Astrocyte of the hippocampus (primary cell): ENCODE measurements at regions not wholly inside any gene's neighbourhood (a gene's known extent, or its start where the extent isn't known, plus 50 kb on each side); places are given as distances from the start of the nearest gene placed in this dataset.
A peak's percentile ranks its signal among the peaks of the same experiment; 100 is the strongest.

ENCODE experiments used
- DNase-seq: peaks from one replicate; pipeline ENCODE4 v3.0.0; 2011; ENCODE audit warnings: low read depth, low spot score

DNA sequence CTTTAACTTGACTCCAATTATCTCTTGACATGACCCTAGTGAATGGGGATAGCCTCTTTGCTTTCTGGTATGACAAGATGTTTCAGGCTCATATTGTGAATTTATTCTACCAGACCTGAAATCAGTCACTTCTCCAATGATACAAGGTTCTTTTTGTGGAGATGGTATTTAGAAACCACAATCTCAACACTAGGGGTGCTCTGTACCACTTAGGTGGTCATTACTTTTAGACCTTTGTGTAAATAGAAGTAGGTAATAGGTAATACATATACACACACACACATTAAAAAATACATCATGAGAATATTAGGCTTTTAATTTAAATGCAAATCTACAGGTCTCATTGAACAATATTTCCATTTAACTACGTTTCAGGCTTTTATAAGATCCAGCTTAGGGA is 199.0 kb upstream of the RHOBTB1 start:
- DNase-seq: no peak

DNA sequence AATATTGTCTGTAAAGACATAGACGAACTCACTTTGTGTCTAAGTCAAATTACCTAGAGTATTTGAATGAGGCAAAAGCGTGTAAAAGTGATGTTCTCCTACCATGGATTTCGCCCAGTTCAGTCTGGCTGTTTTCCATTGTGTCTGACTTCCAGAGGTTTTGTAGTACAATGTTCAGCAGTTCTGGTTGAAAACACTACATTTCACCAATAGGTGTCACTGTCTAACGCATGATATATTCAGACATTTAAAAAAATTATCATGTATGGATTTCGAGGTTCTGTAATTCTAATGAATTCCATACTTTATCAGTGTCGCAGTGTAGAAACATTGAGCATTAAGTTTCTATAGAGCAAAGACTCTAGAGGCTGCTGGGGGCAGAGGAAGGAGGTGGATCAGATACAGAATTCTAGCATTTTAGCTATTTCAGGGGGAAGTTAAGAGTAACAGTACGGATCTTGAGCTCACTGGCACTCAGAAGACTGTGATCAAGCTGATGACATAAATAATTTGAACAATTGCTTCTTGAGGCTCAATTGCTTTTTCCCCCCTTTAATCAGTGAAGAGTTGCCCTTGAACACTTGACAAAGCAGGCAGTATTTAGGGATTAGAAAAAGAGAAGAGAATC is 196.9 kb upstream of the RHOBTB1 start:
- peak; percentile 70 for DNase-seq

DNA sequence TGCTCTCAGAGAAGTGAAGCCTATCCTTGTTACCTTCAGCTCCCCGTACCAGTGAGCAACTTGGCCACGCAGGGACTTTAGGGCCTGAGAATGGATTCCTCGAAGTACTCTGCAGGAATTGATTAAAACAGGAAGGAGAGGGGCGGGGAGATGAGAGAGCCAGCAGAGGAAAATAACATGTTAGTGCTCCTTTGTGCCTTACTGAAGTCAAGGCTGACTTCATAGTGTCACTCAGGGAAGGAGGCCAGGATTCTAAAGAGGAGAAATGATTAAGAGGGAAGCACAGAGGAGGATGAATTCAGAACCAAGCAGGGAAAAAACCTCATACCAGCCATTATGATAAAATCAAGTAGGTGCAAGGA is 195.6 kb upstream of the RHOBTB1 start:
- DNase-seq: no peak

DNA sequence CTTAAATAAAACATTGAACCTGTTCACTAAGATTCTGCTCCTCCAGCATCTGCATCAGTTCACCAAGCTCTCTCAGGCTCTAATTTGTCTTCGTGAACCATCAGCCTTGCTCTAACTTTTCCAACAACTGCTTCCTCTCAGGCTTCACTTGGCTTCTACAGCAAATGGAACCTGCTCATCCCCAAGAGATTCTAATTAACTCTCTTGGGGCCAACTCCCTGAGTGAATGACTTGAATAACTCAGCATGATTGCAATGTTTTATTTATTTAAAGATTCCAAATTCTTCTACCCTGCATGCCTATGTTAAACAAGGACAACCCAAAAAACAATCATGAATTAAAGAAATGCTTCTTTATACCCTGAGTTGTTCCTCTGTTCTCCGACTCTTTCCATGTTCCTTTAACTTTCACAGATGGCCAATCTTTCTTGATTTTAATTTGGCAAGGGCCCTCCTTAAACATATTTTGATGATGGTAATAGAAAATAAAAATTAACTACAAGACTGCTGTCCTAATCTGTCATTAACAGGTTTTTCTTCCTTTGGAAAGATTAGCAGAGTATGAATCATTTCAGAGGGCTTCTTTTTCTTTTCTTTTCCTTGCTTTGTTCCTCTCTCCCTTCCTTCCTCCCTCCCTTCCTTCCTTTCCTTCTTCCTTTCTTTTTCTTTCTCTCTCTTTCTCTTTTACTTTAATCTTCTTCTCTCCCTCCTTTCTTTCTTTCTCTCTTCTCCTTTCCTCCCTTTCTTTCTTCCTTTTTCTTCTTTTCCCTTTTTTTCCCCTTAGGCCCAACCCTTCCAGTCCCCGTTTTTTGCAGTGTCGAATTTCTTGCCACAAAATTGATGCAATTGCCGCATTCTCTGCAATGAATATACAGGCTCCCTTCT is 195.0 kb upstream of the RHOBTB1 start:
- no peak for DNase-seq

DNA sequence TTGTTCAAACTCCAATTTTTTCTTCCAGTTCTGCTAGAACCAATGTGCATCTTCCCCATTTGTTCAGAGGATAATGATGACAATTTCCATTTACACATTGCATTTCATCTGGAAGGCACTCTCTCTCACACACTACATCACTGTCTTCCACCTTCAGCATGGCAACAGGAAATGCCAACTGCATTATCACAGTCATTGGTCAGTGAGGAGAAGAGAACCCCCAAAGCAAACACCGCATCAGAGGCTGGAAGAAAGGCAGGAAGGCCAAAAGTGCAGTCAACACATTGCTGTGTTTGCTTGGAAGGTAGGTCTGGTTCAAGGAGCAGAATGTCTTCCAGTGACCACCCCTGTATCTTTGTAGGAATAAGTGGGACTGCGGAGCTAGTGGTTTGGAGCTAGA is 192.2 kb upstream of the RHOBTB1 start:
- peak; percentile 18 for DNase-seq

DNA sequence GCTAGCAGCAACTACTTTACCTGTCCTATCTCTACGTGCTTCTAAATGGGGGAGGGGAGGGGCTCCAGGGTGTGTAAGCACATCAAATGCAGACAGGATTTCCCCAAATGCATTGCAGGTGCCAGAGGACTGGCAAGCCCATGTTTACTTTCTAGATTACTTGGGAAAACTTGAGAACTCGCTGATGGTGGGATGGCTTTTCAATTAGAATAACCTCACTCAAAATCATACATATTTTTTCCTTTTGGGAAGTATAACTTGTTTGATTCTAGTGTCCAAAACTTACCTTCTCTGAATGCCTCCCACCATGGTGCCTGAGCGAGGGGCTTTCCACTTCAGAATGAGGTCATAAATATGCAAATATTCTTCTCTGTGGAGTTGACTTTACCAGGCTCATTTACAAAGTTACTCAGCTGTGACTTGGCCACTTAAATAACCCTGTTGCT is 191.3 kb upstream of the RHOBTB1 start:
- DNase-seq: no peak

DNA sequence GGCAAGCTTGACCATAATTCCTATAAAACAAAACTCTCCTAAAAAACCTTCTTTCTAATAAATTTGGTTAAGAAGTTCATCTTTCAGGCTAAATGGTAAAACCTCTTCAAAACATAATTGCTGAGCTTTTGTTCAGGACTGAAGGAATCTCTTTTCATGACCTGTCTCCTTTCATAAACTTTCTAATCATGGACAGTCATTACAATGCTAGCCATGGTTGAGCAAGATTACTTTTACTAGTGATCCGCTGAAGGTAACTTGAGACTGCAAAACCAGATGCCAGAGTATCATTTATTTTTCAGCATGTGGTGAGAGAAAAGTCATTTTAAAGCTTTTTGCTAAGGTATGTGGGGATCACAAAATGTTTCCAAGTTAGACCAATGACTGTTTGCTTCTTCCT is 186.4 kb upstream of the RHOBTB1 start:
- DNase-seq: no peak

DNA sequence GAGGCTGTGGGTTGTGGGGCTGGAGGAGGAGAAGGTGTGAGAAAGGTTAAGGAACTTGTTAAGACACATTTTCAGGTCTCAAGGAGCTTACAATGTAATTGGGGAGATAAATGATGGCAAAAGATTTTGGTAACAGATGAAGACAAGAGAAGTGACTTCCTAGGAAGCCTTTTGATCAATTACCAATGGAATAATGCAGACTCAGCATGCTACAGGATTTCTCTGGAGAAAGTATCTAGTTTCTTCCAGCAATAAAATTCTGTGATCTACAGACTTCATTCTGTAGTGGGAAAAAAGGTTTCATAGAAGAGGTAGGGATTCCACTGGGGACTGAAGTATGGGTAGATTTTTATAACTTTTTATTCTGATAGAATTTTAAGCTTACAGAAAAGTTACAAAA is 184.2 kb upstream of the RHOBTB1 start:
- no peak for DNase-seq

DNA sequence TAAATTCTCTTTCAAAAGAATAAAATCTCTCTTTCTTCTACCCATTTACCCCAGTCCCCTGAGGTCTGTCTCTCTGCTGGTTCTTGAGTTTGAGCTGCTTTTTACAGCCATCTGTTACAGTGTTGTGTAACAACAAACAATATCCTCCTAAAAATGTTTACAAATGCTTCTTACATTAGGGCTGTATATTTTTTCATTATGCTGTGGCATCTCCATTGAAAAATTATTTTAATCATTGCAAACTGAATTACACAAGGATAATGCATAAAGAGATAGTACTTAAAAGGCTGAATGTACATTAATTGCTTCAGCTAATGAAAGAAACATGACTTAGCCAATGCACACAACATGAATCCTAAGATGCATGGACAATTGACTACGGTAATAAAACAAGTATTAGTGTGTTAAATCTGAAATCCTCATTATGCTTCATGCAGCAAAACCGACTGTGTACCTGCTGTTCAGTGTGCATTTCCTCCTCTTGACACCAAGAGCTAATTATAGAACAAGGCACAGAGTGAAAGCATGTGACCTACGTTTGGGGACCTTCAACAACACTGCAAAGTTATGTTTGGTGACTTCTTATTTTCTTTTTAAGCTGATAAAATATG is 181.7 kb upstream of the RHOBTB1 start:
- no peak for DNase-seq

DNA sequence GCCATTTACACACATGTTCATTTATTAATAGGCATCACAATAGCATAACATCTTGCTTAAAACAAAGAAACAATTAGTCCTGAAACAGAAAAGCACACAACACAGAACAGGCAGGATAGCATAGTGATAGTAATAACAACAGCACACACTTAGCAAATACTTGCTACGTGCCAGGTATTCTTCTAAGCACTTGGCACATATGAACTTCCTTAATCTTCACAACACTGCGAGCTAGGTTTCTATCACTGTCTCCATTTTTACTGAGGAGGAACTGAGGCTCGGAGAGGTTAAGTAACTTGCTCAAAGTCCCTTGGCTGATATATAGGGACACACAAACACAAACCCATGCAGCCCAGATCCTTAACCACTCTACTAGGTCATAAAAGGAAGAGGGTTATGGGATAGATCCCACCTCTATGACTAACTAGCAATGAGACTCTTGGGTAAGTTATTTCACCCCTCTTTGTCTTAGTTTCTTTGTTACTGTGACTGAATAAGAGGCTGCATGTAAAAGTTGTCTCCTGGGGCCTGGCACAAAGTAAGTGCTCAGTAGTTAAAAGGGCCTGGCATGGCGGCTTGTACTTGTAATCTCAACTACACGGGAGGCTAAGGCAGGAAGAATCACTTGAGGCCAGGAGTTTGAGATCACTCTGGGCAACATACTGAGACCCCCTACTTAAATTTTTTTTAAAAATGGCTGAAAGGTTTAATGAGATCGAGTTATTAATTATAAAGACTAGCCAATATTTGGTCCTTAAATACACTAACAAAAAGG is 181.0 kb upstream of the RHOBTB1 start:
- no peak for DNase-seq

DNA sequence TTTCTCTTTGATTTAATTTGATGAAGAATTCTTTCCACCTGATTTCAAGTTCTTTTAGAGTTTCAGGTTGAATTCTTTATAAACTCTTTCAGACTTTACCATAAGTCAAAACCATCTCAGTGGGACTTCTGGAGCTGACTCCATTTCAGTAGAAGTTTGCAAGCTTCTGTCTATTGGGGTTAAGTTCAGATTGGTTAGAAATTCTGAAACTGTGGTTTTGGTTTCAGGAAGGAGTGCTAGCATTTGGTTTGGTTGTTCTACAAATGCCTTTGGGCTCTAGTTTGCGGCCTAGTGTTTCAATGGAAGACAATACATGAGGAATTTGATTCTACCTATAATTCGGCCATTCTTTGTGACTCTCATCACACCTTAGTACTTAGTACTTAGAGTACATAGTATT is 176.8 kb upstream of the RHOBTB1 start:
- no peak for DNase-seq

DNA sequence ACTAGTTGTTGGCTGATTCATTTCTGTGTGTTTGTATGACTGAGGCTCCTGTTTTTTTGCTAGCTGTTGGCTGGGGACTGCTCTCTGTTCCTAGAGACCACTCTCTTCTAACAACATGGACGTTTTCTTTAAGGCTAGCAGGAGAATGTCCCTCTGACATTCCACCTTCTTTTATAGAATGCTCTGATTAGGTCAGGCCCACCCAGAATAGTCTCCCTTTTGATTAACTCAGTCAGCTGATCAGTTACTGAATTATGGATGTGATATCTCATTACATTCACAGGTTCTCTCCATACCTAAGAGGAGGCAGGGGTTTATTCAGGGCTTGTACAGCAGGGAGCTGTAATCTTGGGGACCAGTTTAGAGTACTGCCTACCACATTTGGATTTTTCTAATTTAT is 175.6 kb upstream of the RHOBTB1 start:
- no peak for DNase-seq

DNA sequence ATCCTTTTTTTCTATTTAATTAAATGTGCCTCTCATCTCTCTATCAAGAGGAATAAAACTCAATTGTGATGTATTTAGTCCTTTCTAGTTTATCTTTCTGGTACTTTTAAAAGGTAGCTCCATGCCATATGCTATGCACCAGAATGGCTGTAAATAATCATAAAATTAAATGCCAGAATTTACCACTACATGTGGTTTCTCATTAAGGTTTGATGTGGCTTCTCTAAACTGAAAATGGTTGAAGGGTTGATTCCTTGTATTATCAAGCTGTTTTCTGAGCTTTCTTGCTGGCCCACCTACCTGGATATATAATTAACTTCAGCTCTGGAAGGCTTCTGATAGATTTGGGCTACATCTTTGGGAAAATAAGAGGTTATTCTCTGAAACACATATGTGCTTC is 171.9 kb upstream of the RHOBTB1 start:
- no peak for DNase-seq

DNA sequence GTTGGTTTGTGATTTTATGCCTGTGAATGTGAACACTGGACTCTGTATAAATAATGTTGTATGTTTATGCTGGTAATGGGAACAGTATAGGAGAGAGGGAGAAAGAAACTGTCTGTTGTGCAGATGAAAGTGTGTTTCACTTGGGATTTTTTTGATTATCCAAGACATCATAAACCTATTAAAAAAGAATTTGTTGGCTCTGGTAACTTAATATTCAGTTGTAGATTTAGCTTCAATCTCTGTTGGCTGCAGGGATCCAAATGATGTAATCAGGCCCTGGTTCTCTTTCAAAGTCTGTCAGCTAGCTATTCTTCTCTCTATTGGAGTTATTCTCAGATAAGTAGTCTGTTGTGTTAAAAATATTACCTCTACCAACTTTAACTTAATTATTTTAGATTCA is 168.8 kb upstream of the RHOBTB1 start:
- no peak for DNase-seq

DNA sequence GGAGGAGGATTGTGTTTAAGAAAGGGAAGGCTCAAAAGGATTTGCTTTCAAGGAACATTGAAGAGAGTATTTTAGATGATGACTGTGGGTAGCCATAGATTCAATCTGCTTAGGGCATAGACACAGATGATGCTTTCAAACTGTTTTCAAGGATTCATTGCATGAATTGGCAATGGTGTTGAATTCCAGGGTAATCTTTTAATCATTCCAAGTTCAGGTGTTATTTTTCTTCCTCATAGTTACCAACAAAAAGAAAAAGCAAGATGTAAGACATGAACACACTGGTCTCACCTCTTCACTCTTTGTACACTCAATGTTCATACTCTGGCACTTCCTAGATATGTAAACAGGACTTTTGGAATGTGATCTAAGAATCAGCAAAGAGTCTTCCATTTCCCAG is 167.0 kb upstream of the RHOBTB1 start:
- no peak for DNase-seq

DNA sequence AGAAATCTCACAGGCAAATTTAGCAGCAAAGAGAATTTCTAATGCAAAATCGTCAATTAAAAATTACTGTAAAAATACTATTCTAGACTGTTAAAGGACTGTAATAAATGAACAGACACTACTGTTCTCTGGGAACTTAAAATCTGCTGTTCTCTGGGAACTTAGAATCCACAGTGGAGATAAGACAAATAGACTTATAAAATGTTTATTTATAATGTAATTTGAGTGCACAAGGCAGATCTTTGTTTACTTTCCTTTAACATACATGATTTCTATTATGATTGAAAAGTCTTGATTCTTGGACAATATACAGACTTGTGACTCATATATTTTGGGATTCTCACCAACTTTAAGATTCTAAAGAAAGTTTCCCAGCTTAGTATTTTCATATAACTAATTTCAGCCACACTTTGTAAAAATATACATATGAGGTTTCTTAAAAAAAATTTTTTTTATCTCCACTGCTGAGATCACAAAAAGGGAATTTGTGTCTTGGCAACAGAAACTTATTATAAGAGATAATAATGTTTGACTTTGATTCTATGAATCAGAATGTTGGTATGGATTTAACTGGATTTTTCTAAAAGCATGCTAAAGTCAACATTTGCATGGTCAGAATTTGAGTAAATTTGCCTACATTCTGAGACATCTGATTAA is 166.3 kb upstream of the RHOBTB1 start:
- DNase-seq: no peak

DNA sequence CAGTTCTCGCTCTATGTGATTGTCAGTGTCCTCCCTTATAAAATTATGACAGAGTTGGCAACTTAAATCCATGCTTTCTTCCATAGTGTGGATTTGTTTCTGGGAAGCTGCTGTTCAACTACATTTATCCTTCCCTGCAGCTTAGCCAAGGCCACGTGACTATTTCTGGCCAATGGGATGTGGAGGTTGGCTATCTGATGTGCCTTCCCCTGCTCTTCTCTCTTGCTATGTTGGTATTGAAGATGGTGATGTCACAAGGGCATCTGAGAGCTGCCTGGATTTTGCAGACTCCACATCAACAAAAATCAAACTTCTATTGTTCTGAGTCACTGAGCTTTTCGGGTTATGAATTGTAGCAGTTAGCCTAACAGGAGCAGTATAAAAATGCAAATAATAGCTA is 164.9 kb upstream of the RHOBTB1 start:
- DNase-seq: no peak

DNA sequence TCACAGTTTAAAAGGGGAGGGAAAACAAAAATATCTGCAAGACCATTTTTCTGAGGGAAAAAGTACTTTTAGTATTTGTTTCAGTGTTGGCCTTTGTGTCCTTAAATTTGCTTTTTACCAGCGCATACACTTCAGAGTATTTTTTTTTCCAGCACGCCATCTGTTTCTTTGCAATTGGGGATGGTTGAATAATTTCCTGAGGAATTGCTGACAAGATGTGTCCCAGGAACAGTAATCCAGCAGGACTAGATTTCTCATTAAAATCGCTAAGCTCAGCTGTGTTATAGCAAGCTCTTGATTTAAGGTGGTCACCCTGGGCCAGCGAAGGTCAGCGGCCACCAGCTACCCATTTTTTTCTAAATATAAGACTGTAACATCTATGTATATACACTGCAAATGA is 156.9 kb upstream of the RHOBTB1 start:
- no peak for DNase-seq

DNA sequence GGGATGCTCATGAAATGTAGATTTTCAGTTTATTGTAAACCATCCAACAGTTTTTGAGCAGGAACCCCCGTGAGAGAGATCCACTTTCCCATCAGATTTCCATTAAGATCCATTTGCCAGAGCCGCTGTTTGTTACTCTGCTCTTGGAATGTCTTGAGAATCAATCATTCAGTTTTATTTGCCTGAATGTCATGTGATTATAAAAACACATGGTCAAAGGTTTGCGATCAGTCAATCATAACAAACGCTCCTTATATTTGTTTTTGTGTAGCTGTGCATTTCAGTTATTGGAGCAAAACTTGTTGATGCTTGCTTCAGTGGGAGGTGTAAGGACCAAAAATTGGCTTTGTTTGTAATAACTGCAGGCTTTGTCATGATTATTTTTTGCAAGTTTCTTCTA is 155.8 kb upstream of the RHOBTB1 start:
- DNase-seq: no peak

DNA sequence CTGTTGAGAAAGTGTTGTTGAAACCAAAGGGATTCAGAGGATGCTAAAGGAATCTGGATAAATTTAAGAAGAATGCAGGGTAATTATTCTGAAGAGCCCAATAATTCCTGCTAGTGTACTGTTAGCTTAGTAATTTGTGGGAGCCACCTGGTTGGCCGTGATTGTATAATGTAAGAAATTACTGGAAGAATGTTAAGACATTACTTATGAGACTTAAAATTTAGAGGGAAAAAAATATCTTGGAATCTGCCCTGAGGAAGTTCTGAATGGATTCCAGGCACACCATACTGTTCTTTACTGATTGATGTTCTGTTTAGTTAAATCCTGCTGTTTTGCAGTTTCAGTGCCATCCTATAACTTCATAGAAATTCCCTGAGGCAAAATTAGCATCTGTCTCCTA is 155.0 kb upstream of the RHOBTB1 start:
- DNase-seq: no peak

DNA sequence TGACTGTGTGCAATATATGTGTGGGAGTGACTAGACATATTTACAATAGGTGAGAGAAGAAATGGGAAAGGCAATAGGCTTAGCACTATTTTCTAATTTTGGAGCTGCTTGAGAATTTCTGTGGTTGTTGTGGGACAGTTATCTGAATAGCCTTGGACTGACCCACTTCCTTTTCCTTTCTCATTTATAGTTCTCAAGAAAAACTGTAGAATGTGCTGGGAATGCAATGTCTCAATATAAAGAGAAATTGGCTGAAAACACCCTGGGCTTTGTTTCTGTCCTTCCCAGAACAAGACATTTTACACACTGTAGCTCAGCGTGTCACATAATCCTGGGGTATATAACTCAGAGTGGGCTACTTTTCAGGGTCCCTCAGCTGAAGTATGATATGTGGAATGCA is 153.0 kb upstream of the RHOBTB1 start:
- peak; percentile 68 for DNase-seq

DNA sequence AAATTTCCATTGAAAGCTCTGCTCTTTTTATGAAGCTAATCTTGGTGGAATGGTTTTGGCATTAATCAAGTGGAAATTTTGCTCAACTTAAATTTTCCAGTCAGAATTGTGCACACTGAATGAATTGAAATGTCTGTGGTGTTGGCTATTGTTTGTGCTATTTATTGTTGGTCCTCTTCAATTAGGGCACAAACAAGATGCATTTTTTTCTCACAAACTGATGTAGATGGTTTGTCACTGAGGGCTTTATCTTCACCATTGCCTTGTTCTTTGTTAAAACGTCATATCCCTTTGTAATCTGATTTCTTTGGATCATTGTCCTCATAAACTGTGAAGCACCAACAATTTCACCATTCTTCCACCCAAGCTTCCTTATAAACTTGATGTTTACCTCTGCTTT is 152.1 kb upstream of the RHOBTB1 start:
- no peak for DNase-seq
